ENCODE measurements at regions not wholly inside any gene's neighbourhood (a gene's known extent, or its start where the extent isn't known, plus 50 kb on each side); places are given as distances from the start of the nearest gene placed in this dataset.

DNA sequence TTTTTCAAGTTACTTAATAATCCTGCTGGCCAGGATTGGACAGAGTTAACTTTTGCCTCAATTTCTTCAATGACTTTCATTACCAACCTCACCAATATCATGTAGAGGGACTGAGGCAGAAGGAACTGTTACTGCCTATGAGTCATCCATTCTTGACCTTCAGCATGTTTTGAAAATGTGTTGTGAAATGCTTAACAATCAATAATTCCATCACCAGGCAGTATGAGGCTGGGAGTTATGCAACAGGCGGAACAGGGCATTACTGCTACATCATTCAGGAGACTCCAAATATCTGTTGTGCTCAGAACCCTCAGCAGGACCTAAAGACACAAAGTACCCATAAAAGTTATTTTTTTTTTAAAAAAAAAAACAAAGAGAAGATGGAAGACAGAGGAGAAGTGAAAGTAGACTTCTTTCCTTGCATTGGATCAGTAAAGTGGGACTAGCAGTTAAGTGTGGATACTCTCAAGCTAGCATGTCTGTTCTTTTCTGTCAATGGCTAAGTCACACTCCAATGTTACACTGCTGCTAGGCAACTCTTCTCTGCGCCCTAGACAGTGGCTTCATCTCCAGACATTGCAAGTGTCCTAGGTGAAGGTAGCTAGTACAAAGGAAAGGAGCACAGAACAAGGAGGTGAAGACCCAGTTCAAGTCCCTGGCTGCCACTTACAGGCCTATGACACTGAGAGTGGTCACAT, 184.9 kb upstream of the LPP start:
- no peak for TF ChIP-seq POLR2A (IDR thresholded peaks at IDR 0.05; ENCODE audit: low read depth, low read length)
- TF ChIP-seq, protein P1, sequence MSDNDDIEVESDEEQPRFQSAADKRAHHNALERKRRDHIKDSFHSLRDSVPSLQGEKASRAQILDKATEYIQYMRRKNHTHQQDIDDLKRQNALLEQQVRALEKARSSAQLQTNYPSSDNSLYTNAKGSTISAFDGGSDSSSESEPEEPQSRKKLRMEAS (IDR thresholded peaks at IDR 0.05; ENCODE audit: insufficient read depth, insufficient read length): no peak
- no peak for TF ChIP-seq EZH2 (IDR thresholded peaks at IDR 0.05; ENCODE audit: borderline replicate concordance, low read depth, low read length, severe bottlenecking)
- TF ChIP-seq, protein P2, sequence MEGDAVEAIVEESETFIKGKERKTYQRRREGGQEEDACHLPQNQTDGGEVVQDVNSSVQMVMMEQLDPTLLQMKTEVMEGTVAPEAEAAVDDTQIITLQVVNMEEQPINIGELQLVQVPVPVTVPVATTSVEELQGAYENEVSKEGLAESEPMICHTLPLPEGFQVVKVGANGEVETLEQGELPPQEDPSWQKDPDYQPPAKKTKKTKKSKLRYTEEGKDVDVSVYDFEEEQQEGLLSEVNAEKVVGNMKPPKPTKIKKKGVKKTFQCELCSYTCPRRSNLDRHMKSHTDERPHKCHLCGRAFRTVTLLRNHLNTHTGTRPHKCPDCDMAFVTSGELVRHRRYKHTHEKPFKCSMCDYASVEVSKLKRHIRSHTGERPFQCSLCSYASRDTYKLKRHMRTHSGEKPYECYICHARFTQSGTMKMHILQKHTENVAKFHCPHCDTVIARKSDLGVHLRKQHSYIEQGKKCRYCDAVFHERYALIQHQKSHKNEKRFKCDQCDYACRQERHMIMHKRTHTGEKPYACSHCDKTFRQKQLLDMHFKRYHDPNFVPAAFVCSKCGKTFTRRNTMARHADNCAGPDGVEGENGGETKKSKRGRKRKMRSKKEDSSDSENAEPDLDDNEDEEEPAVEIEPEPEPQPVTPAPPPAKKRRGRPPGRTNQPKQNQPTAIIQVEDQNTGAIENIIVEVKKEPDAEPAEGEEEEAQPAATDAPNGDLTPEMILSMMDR (IDR thresholded peaks at IDR 0.05; ENCODE audit: extremely low read depth in 1 of 2, insufficient read depth in 1 of 2, low read depth in 1 of 2, low read length in 2 of 2): no peak
- peak; percentile 29 for TF ChIP-seq FOS (IDR thresholded peaks at IDR 0.05; ENCODE audit: borderline replicate concordance, insufficient read depth, low read length)
- no peak for TF ChIP-seq POLR2AphosphoS5 (IDR thresholded peaks at IDR 0.05; ENCODE audit: insufficient read depth, low read depth, low read length)
- peak; percentile 39 for TF ChIP-seq JUN (IDR thresholded peaks at IDR 0.05; ENCODE audit: borderline replicate concordance, insufficient read depth, insufficient read length, low read depth)
- TF ChIP-seq MYC (IDR thresholded peaks at IDR 0.05; ENCODE audit: low read depth, low read length): no peak
- Histone ChIP-seq H3K27me3 (ENCODE audit: control insufficient read depth in 2 of 2, insufficient read depth in 2 of 2, low read length in 2 of 2) (peaks cover 0 to 3% of the 10 kb centered on the region in 2 experiments), H3K9me3 (replicated peaks; ENCODE audit: control insufficient read depth, insufficient read depth, low read length) (no peaks in the 10 kb centered on the region), H3K4me3 (replicated peaks in 1 of 3; ENCODE audit: insufficient read depth in 1 of 3, low read depth in 1 of 3, low read length in 3 of 3) (no peak overlapping the region), H3K79me2 (ENCODE audit: control insufficient read depth, insufficient read depth, low read length) (no peaks in the 10 kb centered on the region), H3K9me1 (replicated peaks; ENCODE audit: control insufficient read depth, extremely low read depth, insufficient read depth, low read length) (no peaks in the 10 kb centered on the region), H3K4me1 (ENCODE audit: control insufficient read depth, extremely low read depth, insufficient read depth, low read length) (no peaks in the 10 kb centered on the region), H3K27ac (ENCODE audit: insufficient read depth, low read depth, low read length) (no peak overlapping the region), H3K4me2 (ENCODE audit: insufficient read depth, low read length) (no peak overlapping the region), H2AFZ (ENCODE audit: low read depth, low read length) (no peak overlapping the region), H3K36me3 (ENCODE audit: control insufficient read depth in 2 of 2, extremely low read depth in 1 of 2, insufficient read depth in 2 of 2, low read length in 2 of 2) (no peaks in the 10 kb centered on the region), H4K20me1 (replicated peaks; ENCODE audit: control insufficient read depth, extremely low read depth, insufficient read depth, low read length) (no peaks in the 10 kb centered on the region), H3K9ac (replicated peaks; ENCODE audit: extremely low read depth, insufficient read depth, low read length) (no peak overlapping the region)
- no TSS peak for BruUV-seq (replicated peaks)
- no peak for DNase-seq (ENCODE audit: low read depth, low spot score)
- intact Hi-C loops (cut with micrococcal nuclease) (no loop called here), dilution Hi-C loops (cut with MboI; ENCODE audit: extremely low pct_ligation_motif_present, low sequenced_read_pairs) (no loop called here)
- POLR2A ChIA-PET: no interaction called here
- peak; percentile 38 for FAIRE-seq
- CTCF ChIA-PET: interaction anchor here (0.6 kb wide), 1 partner anchor 90 kb away, joined by 3 read pairs; no protein-coding TSS in a partner anchor
